ENCODE measurements at regions not wholly inside any gene's neighbourhood (a gene's known extent, or its start where the extent isn't known, plus 50 kb on each side); places are given as distances from the start of the nearest gene placed in this dataset.

DNA sequence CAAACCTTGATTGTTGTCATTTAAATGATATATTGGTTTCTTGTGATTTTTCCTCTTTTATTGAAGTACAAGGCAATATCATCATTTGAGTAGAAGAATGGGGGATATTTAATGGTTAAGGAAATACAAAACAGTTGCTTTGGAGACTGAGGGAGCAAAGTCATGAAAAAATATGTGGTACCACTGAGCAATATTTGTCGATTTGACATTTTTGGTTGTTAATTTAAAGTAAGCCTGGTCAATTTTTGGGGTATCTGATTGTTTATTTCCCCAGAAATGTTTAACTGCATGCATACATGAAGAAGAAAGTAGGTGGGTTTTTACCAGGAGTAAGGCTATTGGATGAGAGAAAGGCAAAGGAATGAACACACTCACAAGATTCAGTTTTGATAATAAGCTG lies 556.2 kb downstream of the TRAM1L1 start:
- TF ChIP-seq EZH2 (IDR thresholded peaks at IDR 0.05; ENCODE audit: insufficient read depth, poor library complexity, severe bottlenecking): no peak
- TF ChIP-seq EZH2phosphoT487 (IDR thresholded peaks at IDR 0.05; ENCODE audit: insufficient read depth, low read depth): no peak

Data from GM23248 (cell line).